A549 (cell line): ENCODE measurements at regions not wholly inside any gene's neighbourhood (a gene's known extent, or its start where the extent isn't known, plus 50 kb on each side); places are given as distances from the start of the nearest gene placed in this dataset.
"Not testable (repeated sequence)": the region's sequence is repeated elsewhere in the genome, so short reads cannot be mapped to it uniquely, and the experiment has no call there.

ENCODE experiments used
- ATAC-seq, 2 experiments: fragments of 200-7000 bp in 1 of 2; fragments of >200 bp in 1 of 2; cut with Nextera tagmentation in 1 of 2; cut with Tn5 transposase in 1 of 2; 3 replicates each; pipeline versions ENCODE4 v1.8.0 to v1.9.1; 2018 to 2020; ENCODE audit warnings: mild to moderate bottlenecking in 1 of 2, moderate library complexity in 1 of 2
- CTCF ChIA-PET: fragments of 300-600 bp; sonication (Branson Sonifier 250); formaldehyde crosslinking; extraction: SDS; loops from one replicate; lab custom pipeline; 2021; ENCODE audit warnings: antibody characterized with exemption, inconsistent platforms; lab: Yijun Ruan, JAX
- POLR2A ChIA-PET: fragments of 350-600 bp; formaldehyde crosslinking; extraction: SDS; loops from one replicate; lab custom pipeline; 2021; ENCODE audit warnings: antibody characterized with exemption, inconsistent platforms; lab: Yijun Ruan, JAX
- DNase-seq, 2 experiments: peaks; one replicate each; pipeline versions ENCODE4 v3.0.0 to v3.0.0-alpha.2; 2011 to 2016; ENCODE audit warnings: low read depth in 1 of 2, low spot score in 1 of 2
- FAIRE-seq: peaks from 2 replicates; lab custom pipeline; 2011; peaks lifted over from hg19 to GRCh38; lab: Jason Lieb, UNC
- H3K27ac ChIP-seq, 2 experiments: fragments of >200 bp; sonication (Bioruptor Twin); formaldehyde crosslinking; 3 replicates each; pipeline ENCODE4 v1.5.1; 2016 to 2017
- H3K4me1 ChIP-seq: fragments of >200 bp; sonication (Bioruptor Twin); formaldehyde crosslinking; 3 replicates; pipeline ENCODE4 v1.6.1; 2016
- H3K4me2 ChIP-seq: fragments of >200 bp; sonication (Bioruptor Twin); formaldehyde crosslinking; 3 replicates; pipeline ENCODE4 v1.6.1; 2016
- H3K4me3 ChIP-seq: fragments of >200 bp; sonication (Bioruptor Twin); formaldehyde crosslinking; 3 replicates; pipeline ENCODE4 v1.5.1; 2016
- H3K9me3 ChIP-seq: fragments of >200 bp; sonication (Bioruptor Twin); formaldehyde crosslinking; 3 replicates; pipeline ENCODE4 v1.6.1; 2016
- ATOH8 ChIP-seq: fragments of 250-450 bp; sonication (Bioruptor Pico); IDR thresholded peaks from 2 replicates; pipeline ENCODE4 v1.5.0; 2020; ENCODE audit warnings: low read depth, mild to moderate bottlenecking, moderate library complexity
- BHLHE40 ChIP-seq: IDR thresholded peaks from 2 replicates; pipeline ENCODE4 v1.6.1; 2012; ENCODE audit warnings: low read depth, low read length, inconsistent platforms
- EHF ChIP-seq: fragments of 250-450 bp; sonication (Bioruptor Pico); IDR thresholded peaks from 2 replicates; pipeline ENCODE4 v1.5.0; 2020; ENCODE audit warnings: mild to moderate bottlenecking
- EHMT2 ChIP-seq: fragments of 200-600 bp; sonication (generic); IDR thresholded peaks from 2 replicates; pipeline ENCODE4 v1.6.1; 2016; ENCODE audit warnings: antibody characterized with exemption, low read depth, mild to moderate bottlenecking, moderate library complexity
- ELK1 ChIP-seq: fragments of 150-350 bp; IDR thresholded peaks from 2 replicates; pipeline ENCODE4 v1.6.1; 2014; ENCODE audit warnings: low read depth, mild to moderate bottlenecking, low read length
- EP300 ChIP-seq, 2 experiments: fragments of >200 bp; sonication (Bioruptor Twin); formaldehyde crosslinking; IDR thresholded peaks; 2 replicates in 1 of 2; 3 replicates in 1 of 2; pipeline ENCODE4 v1.6.1; 2016 to 2017
- ESRRA ChIP-seq: fragments of 150-350 bp; IDR thresholded peaks from 2 replicates; pipeline ENCODE4 v1.6.1; 2014; ENCODE audit warnings: mild to moderate bottlenecking, low read length, borderline replicate concordance
- FOSL2 ChIP-seq, 2 experiments: fragments of 450-650 bp in 1 of 2; fragments of >200 bp in 1 of 2; sonication (Bioruptor Twin) in 1 of 2; formaldehyde crosslinking; IDR thresholded peaks; 2 replicates each; pipeline versions ENCODE4 v1.5.0 to v1.6.1; 2016 to 2020; ENCODE audit warnings: mild to moderate bottlenecking in 1 of 2, moderate library complexity in 1 of 2
- FOXS1 ChIP-seq: fragments of 250-450 bp; sonication (Bioruptor Pico); IDR thresholded peaks from 2 replicates; pipeline ENCODE4 v1.5.0; 2020; ENCODE audit warnings: mild to moderate bottlenecking, moderate library complexity
- HOXB13 ChIP-seq: fragments of 250-450 bp; sonication (Bioruptor Pico); IDR thresholded peaks from 2 replicates; pipeline ENCODE4 v1.5.0; 2020; ENCODE audit warnings: low read depth, mild to moderate bottlenecking, moderate library complexity
- JUN ChIP-seq, 2 experiments: fragments of >200 bp; sonication (Bioruptor Twin); formaldehyde crosslinking; IDR thresholded peaks; 2 replicates in 1 of 2; 3 replicates in 1 of 2; pipeline ENCODE4 v1.6.1; 2016 to 2017
- KDM1A ChIP-seq: fragments of 200-600 bp; sonication (generic); IDR thresholded peaks from 2 replicates; pipeline ENCODE4 v1.6.1; 2016; ENCODE audit warnings: low read depth, mild to moderate bottlenecking
- NPAS2 ChIP-seq: fragments of 250-450 bp; sonication (Bioruptor Pico); IDR thresholded peaks from 2 replicates; pipeline ENCODE4 v1.8.0; 2022; ENCODE audit warnings: mild to moderate bottlenecking, moderate library complexity, borderline replicate concordance
- NR3C1 ChIP-seq: fragments of >200 bp; sonication (Bioruptor Twin); formaldehyde crosslinking; IDR thresholded peaks from 3 replicates; pipeline ENCODE4 v1.6.1; 2017
- PBX3 ChIP-seq: IDR thresholded peaks from 2 replicates; pipeline ENCODE4 v1.6.1; 2012
- RCOR1 ChIP-seq: fragments of 150-350 bp; IDR thresholded peaks from 2 replicates; pipeline ENCODE4 v1.6.1; 2014; ENCODE audit warnings: antibody characterized with exemption, low read length, low read depth
- RNF2 ChIP-seq: fragments of 200-600 bp; sonication (generic); IDR thresholded peaks from 2 replicates; pipeline ENCODE4 v1.6.1; 2016; ENCODE audit warnings: low read depth, mild to moderate bottlenecking, antibody characterized with exemption, moderate library complexity, borderline replicate concordance
- TFCP2L1 ChIP-seq: fragments of 250-450 bp; sonication (Bioruptor Pico); IDR thresholded peaks from 2 replicates; pipeline ENCODE4 v1.5.0; 2021; ENCODE audit warnings: mild to moderate bottlenecking
- ZC3H11A ChIP-seq: fragments of 450-650 bp; IDR thresholded peaks from 2 replicates; pipeline ENCODE4 v1.6.1; 2014; ENCODE audit warnings: antibody characterized with exemption, mild to moderate bottlenecking
- ZFP36 ChIP-seq: fragments of 450-650 bp; IDR thresholded peaks from 2 replicates; pipeline ENCODE4 v1.6.1; 2014; ENCODE audit warnings: borderline replicate concordance; ENCODE audit not compliant: partially characterized antibody
- WGBS: methylation state at CpG from one replicate; pipeline ENCODE4 v1.1.6; 2017; ENCODE audit errors: missing lambda C conversion rate; 5-methylcytosine and 5-hydroxymethylcytosine counted together
- TF ChIP-seq, protein P1 (sequence below): fragments of >200 bp; sonication (Bioruptor Twin); formaldehyde crosslinking; IDR thresholded peaks from 3 replicates; pipeline ENCODE4 v1.5.1; 2016

GRCh38 chr12:66755727-66756395 lies 77.0 kb upstream of the GRIP1 start:
- DNase-seq (no peak), FAIRE-seq (no peak), ATAC-seq (no peak)
- Histone ChIP-seq H3K27ac (no peak overlapping the region), H3K4me3 (no peak overlapping the region), H3K4me2 (no peak overlapping the region), H3K9me3 (0 out of 3 replicates have a peak, but pooled peaks cover 4% of the 10 kb centered on the region), H3K4me1 (no peaks in the 10 kb centered on the region)
- POLR2A ChIA-PET = no interaction called here
- WGBS = 42% methylated on average over 2 of the region's 2 CpGs
- no peak for TF ChIP-seq FOSL2 (IDR thresholded peaks at IDR 0.05)
- no peak for TF ChIP-seq FOSL2 (CRISPR knock-in tag; IDR thresholded peaks at IDR 0.05)
- TF ChIP-seq EHF (CRISPR knock-in tag) = no peak
- TF ChIP-seq NPAS2 (CRISPR knock-in tag) = no peak
- TF ChIP-seq RCOR1 = no peak
- no peak for TF ChIP-seq PBX3
- TF ChIP-seq TFCP2L1 (CRISPR knock-in tag) = no peak
- TF ChIP-seq FOXS1 (CRISPR knock-in tag) = no peak
- CTCF ChIA-PET = no interaction called here

DNA sequence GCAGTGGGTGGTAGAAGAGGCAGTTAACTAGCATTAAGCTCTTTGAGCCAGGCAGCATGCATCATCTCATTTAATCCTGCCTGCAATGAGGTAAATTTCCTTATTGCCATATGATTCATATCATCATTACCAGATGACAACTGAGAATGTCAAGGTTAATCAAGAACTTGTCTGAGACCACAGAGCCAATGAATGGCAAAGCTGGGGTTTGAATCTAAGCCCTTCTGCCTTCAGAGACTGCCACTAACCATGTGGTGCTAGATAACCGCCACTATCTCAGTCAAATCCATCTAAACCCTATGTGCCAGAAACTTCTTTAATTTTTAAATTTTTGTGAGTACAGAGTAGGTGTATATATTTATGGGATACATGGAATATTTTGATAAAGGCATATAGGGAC lies 77.8 kb upstream of the GRIP1 start:
- Histone ChIP-seq H3K4me3 (no peak overlapping the region), H3K9me3 (0 out of 3 replicates have a peak, but pooled peaks cover 4% of the 10 kb centered on the region), H3K4me1 (no peaks in the 10 kb centered on the region), H3K27ac (no peak overlapping the region), H3K4me2 (no peak overlapping the region)
- FAIRE-seq (no peak), ATAC-seq (no peak), DNase-seq (no peak)
- POLR2A ChIA-PET = no interaction called here
- 74% methylated on average over 1 of the region's 1 CpG for WGBS
- TF ChIP-seq EP300 (IDR thresholded peaks at IDR 0.05) = no peak
- no peak for TF ChIP-seq TFCP2L1 (CRISPR knock-in tag)
- TF ChIP-seq ZC3H11A = no peak
- TF ChIP-seq ELK1 = no peak
- CTCF ChIA-PET = no interaction called here

DNA sequence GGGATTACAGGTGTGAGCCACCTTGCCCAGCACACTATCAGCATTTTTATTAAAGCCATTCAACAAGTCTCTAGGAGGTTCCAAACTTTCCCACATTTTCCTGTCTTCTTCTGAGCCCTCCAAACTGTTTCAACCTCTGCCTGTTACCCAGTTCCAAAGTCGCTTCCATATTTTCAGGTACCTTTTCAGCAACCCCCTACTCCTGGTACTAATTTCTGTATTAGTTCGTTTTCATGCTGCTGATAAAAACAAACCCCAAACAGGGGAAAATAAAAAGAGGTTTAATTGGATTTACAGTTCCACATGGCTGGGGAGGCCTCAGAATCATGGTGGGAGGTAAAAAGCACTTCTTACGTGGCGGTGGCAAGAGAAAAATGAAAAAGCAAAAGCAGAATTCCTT lies 81.2 kb upstream of the GRIP1 start:
- H3K9me3 ChIP-seq, H3K4me2 ChIP-seq, DNase-seq, H3K4me3 ChIP-seq, ATAC-seq, CTCF ChIA-PET, FAIRE-seq, H3K4me1 ChIP-seq, H3K27ac ChIP-seq: not testable (repeated sequence)
- 53% methylated on average over 4 of the region's 4 CpGs for WGBS
- POLR2A ChIA-PET = interaction anchor here (0.7 kb wide), 2 partner anchors 13 kb away, joined by 3 to 4 read pairs; no protein-coding TSS in a partner anchor

DNA sequence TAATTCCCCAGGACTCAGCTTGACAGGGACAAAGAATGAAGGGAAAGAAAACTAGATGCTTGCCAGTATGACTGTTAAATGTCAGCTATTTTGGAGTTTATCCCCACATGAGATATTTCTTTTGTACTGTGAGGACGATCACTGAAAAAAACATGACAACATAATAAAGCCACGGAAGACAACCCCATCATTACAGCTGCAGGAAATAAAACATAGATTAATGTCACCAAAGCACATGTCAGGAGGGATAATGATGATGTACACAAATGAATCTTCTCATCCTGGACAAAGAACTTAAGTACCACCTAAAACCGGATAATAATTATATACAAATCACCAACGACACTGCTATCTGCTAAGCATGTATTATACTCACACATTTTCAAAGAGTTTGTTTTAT lies 84.6 kb upstream of the GRIP1 start:
- FAIRE-seq (no peak), DNase-seq (no peak), ATAC-seq (no peak)
- ChIA-PET POLR2A (no interaction called here), CTCF (interaction anchor here (0.5 kb wide), 1 partner anchor 507 kb away, joined by 3 read pairs; no protein-coding TSS in a partner anchor)
- 57% methylated on average over 4 of the region's 4 CpGs for WGBS
- Histone ChIP-seq H3K4me1 (peaks cover 2% of the 10 kb centered on the region; the same call in 1 of the 3 replicates), H3K4me2 (no peak overlapping the region), H3K9me3 (0 out of 3 replicates have a peak, but pooled peaks cover 4% of the 10 kb centered on the region), H3K27ac (no peak overlapping the region), H3K4me3 (no peak overlapping the region)
- TF ChIP-seq FOSL2 (IDR thresholded peaks at IDR 0.05) (no peak), FOSL2 (CRISPR knock-in tag; IDR thresholded peaks at IDR 0.05) (no peak), ESRRA (no peak)

GRCh38 chr12:66765204-66765603 lies 86.3 kb upstream of the GRIP1 start:
- 5% methylated on average over 1 of the region's 1 CpG for WGBS
- ChIA-PET POLR2A (no interaction called here), CTCF (no interaction called here)
- H3K4me3 ChIP-seq = no peak overlapping the region
- H3K4me1 ChIP-seq = peaks cover 2% of the 10 kb centered on the region; the same call in 1 of the 3 replicates
- 0 out of 3 replicates have a peak, but pooled peaks cover 3% of the 10 kb centered on the region for H3K9me3 ChIP-seq
- ATAC-seq = no peak
- no peak for DNase-seq
- no peak overlapping the region for H3K4me2 ChIP-seq
- no peak overlapping the region for H3K27ac ChIP-seq
- FAIRE-seq = no peak
- TF ChIP-seq RNF2 (no peak), ESRRA (no peak), HOXB13 (CRISPR knock-in tag) (no peak), JUN (IDR thresholded peaks at IDR 0.05) (no peak), NPAS2 (CRISPR knock-in tag) (no peak), EHMT2 (no peak), TFCP2L1 (CRISPR knock-in tag) (no peak), NR3C1 (no peak), ZFP36 (no peak), BHLHE40 (no peak), ATOH8 (CRISPR knock-in tag) (no peak), KDM1A (no peak), ZC3H11A (no peak)
- TF ChIP-seq, protein P1, sequence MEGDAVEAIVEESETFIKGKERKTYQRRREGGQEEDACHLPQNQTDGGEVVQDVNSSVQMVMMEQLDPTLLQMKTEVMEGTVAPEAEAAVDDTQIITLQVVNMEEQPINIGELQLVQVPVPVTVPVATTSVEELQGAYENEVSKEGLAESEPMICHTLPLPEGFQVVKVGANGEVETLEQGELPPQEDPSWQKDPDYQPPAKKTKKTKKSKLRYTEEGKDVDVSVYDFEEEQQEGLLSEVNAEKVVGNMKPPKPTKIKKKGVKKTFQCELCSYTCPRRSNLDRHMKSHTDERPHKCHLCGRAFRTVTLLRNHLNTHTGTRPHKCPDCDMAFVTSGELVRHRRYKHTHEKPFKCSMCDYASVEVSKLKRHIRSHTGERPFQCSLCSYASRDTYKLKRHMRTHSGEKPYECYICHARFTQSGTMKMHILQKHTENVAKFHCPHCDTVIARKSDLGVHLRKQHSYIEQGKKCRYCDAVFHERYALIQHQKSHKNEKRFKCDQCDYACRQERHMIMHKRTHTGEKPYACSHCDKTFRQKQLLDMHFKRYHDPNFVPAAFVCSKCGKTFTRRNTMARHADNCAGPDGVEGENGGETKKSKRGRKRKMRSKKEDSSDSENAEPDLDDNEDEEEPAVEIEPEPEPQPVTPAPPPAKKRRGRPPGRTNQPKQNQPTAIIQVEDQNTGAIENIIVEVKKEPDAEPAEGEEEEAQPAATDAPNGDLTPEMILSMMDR = no peak
